Trophoblast cell (in vitro differentiated cells and primary cell): ENCODE measurements at regions not wholly inside any gene's neighbourhood (a gene's known extent, or its start where the extent isn't known, plus 50 kb on each side); places are given as distances from the start of the nearest gene placed in this dataset.

Source experiments
- DNase-seq, 2 donors: peaks; one replicate each; pipeline ENCODE4 v3.0.0-alpha.2; 2016
- H2AFZ ChIP-seq: 2 replicates; pipeline ENCODE4 v1.6.1; 2013; ENCODE audit warnings: low read length, moderate library complexity, mild to moderate bottlenecking; ENCODE audit not compliant: insufficient read depth, poor library complexity
- H2AK5ac ChIP-seq: 2 replicates; pipeline ENCODE4 v1.6.1; 2013; ENCODE audit warnings: mild to moderate bottlenecking, low read length
- H2BK120ac ChIP-seq: 2 replicates; pipeline ENCODE4 v1.6.1; 2013; ENCODE audit warnings: low read length, mild to moderate bottlenecking, moderate library complexity; ENCODE audit not compliant: insufficient read depth, poor library complexity
- H2BK12ac ChIP-seq: 2 replicates; pipeline ENCODE4 v1.6.1; 2013; ENCODE audit warnings: mild to moderate bottlenecking, low read length, moderate library complexity
- H2BK5ac ChIP-seq: 2 replicates; pipeline ENCODE4 v1.6.1; 2013; ENCODE audit warnings: low read length, low read depth, moderate library complexity, mild to moderate bottlenecking; ENCODE audit not compliant: poor library complexity
- H3K14ac ChIP-seq: 2 replicates; pipeline ENCODE4 v1.6.1; 2013; ENCODE audit warnings: mild to moderate bottlenecking, low read length
- H3K18ac ChIP-seq: 2 replicates; pipeline ENCODE4 v1.6.1; 2013; ENCODE audit warnings: mild to moderate bottlenecking, low read length
- H3K23ac ChIP-seq: 2 replicates; pipeline ENCODE4 v1.6.1; 2013; ENCODE audit warnings: low read length
- H3K27ac ChIP-seq: 2 replicates; pipeline ENCODE4 v1.5.1; 2013; ENCODE audit warnings: low read depth, mild to moderate bottlenecking, inconsistent platforms, low read length, moderate library complexity
- H3K27me3 ChIP-seq: 2 replicates; pipeline ENCODE4 v1.6.1; 2013; ENCODE audit warnings: inconsistent platforms, mild to moderate bottlenecking, low read length, moderate library complexity; ENCODE audit not compliant: insufficient read depth
- H3K36me3 ChIP-seq, 2 experiments: 1 replicate in 1 of 2; 2 replicates in 1 of 2; pipeline ENCODE4 v1.6.1; 2013; ENCODE audit warnings: low read length in 2 of 2, mild to moderate bottlenecking in 2 of 2, moderate library complexity in 1 of 2; ENCODE audit not compliant: insufficient read depth in 2 of 2, control insufficient read depth in 1 of 2
- H3K4ac ChIP-seq: 2 replicates; pipeline ENCODE4 v1.6.1; 2013; ENCODE audit warnings: low read depth, mild to moderate bottlenecking, low read length, moderate library complexity
- H3K4me1 ChIP-seq, 2 experiments: 1 replicate in 1 of 2; 2 replicates in 1 of 2; pipeline ENCODE4 v1.6.1; 2013; ENCODE audit warnings: low read length in 2 of 2, mild to moderate bottlenecking in 2 of 2, moderate library complexity in 1 of 2; ENCODE audit not compliant: insufficient read depth in 2 of 2, control insufficient read depth in 1 of 2
- H3K4me2 ChIP-seq: 2 replicates; pipeline ENCODE4 v1.6.1; 2013; ENCODE audit warnings: inconsistent platforms, mild to moderate bottlenecking, low read length, moderate library complexity
- H3K4me3 ChIP-seq: 2 replicates; pipeline ENCODE4 v1.5.1; 2013; ENCODE audit warnings: mild to moderate bottlenecking, low read depth, low read length, inconsistent platforms
- H3K79me1 ChIP-seq: one replicate; pipeline ENCODE4 v1.6.1; 2013; ENCODE audit warnings: low read length
- H3K79me2 ChIP-seq: 2 replicates; pipeline ENCODE4 v1.6.1; 2013; ENCODE audit warnings: low read length, mild to moderate bottlenecking; ENCODE audit not compliant: control insufficient read depth, insufficient read depth, poor library complexity
- H3K9ac ChIP-seq: 2 replicates; pipeline ENCODE4 v1.6.1; 2013; ENCODE audit warnings: mild to moderate bottlenecking, low read length
- H3K9me3 ChIP-seq: 2 replicates; pipeline ENCODE4 v1.6.1; 2013; ENCODE audit warnings: low read depth, mild to moderate bottlenecking, control low read depth, inconsistent platforms, low read length; ENCODE audit not compliant: insufficient read depth
- H4K12ac ChIP-seq: 2 replicates; pipeline ENCODE4 v1.6.1; 2013; ENCODE audit warnings: low read depth, mild to moderate bottlenecking, low read length, moderate library complexity
- H4K8ac ChIP-seq: 2 replicates; pipeline ENCODE4 v1.6.1; 2013; ENCODE audit warnings: low read depth, mild to moderate bottlenecking, low read length, moderate library complexity
- H4K91ac ChIP-seq: one replicate; pipeline ENCODE4 v1.6.1; 2013; ENCODE audit warnings: low read depth, mild to moderate bottlenecking, low read length, moderate library complexity
- whole genome bisulfite sequencing: extraction: QIAGEN DNeasy Blood & Tissue Kit; methylation state at CpG from one replicate; pipeline ENCODE4 v1.1.7; 2013; ENCODE audit warnings: missing lambda C conversion rate; ENCODE audit not compliant: insufficient read length, insufficient coverage; ENCODE audit errors: extremely low coverage; 5-methylcytosine and 5-hydroxymethylcytosine counted together

DNA sequence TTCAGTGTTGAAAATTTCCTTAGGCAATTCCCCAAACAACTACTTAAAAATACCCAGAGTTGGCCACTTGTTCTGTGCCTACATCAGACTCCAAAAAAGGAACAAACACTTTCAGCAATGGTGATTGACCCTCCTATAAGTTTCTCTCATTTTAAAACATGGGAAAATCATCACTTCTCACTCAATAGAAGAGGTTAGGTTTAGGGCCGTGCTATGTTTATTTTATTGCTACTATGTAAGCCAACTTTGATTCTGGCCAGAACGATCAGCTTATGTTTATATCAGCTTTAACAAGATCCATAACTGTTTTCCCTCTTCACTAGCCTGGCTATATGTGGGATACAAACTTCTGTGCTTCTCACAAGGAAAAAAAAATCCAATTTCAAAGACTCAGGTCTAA is 133.1 kb downstream of the MTNR1A start:
- no peak overlapping the region for H3K4me2 ChIP-seq
- H3K79me2 ChIP-seq = no peaks in the 10 kb centered on the region
- no peaks in the 10 kb centered on the region for H3K9me3 ChIP-seq
- no peak overlapping the region for H3K27ac ChIP-seq
- no peak overlapping the region for H2AFZ ChIP-seq
- WGBS = no CpG with 5 or more reads among the region's 2 CpGs
- H4K8ac ChIP-seq = no peak overlapping the region
- H3K23ac ChIP-seq = no peak overlapping the region
- no peaks in the 10 kb centered on the region for H3K36me3 ChIP-seq
- H3K18ac ChIP-seq = no peak overlapping the region
- no peak overlapping the region for H3K4ac ChIP-seq
- H2BK120ac ChIP-seq = no peak overlapping the region
- H3K79me1 ChIP-seq = no peaks in the 10 kb centered on the region
- no peak overlapping the region for H2BK12ac ChIP-seq
- no peak overlapping the region for H4K12ac ChIP-seq
- H3K4me3 ChIP-seq = no peak overlapping the region
- H3K14ac ChIP-seq = no peak overlapping the region
- no peaks in the 10 kb centered on the region for H3K4me1 ChIP-seq
- H4K91ac ChIP-seq = no peak overlapping the region
- no peaks in the 10 kb centered on the region for H3K27me3 ChIP-seq
- H3K9ac ChIP-seq = no peak overlapping the region
- H2BK5ac ChIP-seq = no peak overlapping the region
- no peak for DNase-seq
- H2AK5ac ChIP-seq = no peak overlapping the region

DNA sequence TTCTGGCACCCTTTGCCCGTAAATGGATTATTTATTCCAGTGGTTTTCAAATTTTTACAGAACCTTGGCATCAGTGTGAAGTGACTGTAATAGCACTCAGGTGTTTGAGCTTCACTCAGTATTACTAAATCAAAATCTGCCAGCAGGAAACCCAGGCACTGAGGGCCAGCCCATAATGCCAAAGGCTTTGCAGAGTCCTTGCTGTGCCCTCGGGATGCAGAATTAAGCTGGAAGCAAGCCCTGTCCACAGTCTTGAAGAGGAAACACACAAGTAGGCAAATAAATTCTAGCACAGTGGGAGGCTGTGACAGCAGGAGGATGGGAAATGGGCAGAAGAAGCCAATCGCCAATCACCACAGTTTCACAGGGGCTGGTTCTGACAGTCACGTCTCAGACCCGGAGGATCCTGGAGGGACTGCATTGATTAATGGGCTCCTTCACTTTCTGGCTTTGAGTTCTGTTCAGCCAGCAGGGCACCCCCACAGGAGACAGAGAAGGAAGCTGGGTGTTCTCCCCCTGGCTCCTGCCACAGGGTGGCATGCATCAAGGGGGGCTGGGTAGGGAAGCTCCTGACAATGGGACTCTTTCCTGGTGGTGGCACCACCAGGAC is 138.8 kb downstream of the MTNR1A start:
- Histone ChIP-seq H3K4me2 (no peak overlapping the region), H4K91ac (no peak overlapping the region), H3K14ac (no peak overlapping the region), H3K79me1 (no peaks in the 10 kb centered on the region), H2BK5ac (no peak overlapping the region), H3K79me2 (no peaks in the 10 kb centered on the region), H2AK5ac (no peak overlapping the region), H3K4ac (no peak overlapping the region), H3K27me3 (no peaks in the 10 kb centered on the region), H3K23ac (no peak overlapping the region), H3K36me3 (no peaks in the 10 kb centered on the region), H4K12ac (no peak overlapping the region), H3K9me3 (no peaks in the 10 kb centered on the region), H3K4me3 (no peak overlapping the region), H4K8ac (no peak overlapping the region), H2BK120ac (no peak overlapping the region), H2AFZ (no peak overlapping the region), H2BK12ac (no peak overlapping the region), H3K4me1 (no peaks in the 10 kb centered on the region), H3K18ac (no peak overlapping the region), H3K27ac (no peak overlapping the region), H3K9ac (no peak overlapping the region)
- WGBS = no CpG with 5 or more reads among the region's 5 CpGs
- no peak for DNase-seq

DNA sequence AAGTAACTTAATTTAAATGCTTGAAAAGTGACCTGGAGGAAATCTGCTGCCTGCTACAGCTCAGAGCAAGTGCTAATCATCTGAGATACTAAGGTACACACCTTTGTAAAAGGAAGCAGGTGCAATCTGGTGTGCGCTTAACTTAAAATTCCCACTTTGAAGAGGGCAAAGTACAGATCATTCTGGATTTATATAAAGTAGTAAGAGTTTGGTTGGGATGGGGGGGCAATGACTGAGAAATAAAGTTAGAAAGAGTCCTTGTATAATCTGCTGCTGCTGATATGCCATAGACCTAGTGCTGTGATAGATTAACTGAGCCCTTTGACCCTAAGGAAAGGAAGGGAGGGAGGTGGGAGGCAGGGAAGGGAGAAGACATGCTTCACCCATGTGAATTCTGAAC is 141.0 kb downstream of the MTNR1A start:
- H4K8ac ChIP-seq = no peak overlapping the region
- H3K14ac ChIP-seq = no peak overlapping the region
- H3K79me1 ChIP-seq = no peaks in the 10 kb centered on the region
- no peaks in the 10 kb centered on the region for H3K9me3 ChIP-seq
- DNase-seq = no peak
- H3K27me3 ChIP-seq = no peaks in the 10 kb centered on the region
- H2BK120ac ChIP-seq = no peak overlapping the region
- no peak overlapping the region for H4K12ac ChIP-seq
- H3K36me3 ChIP-seq = no peaks in the 10 kb centered on the region
- no peak overlapping the region for H3K4ac ChIP-seq
- no peak overlapping the region for H3K4me3 ChIP-seq
- no peak overlapping the region for H3K23ac ChIP-seq
- no peak overlapping the region for H2BK5ac ChIP-seq
- H3K18ac ChIP-seq = no peak overlapping the region
- H3K4me2 ChIP-seq = no peak overlapping the region
- no peaks in the 10 kb centered on the region for H3K79me2 ChIP-seq
- H2BK12ac ChIP-seq = no peak overlapping the region
- H2AK5ac ChIP-seq = no peak overlapping the region
- H4K91ac ChIP-seq = no peak overlapping the region
- no peak overlapping the region for H3K9ac ChIP-seq
- no peak overlapping the region for H3K27ac ChIP-seq
- no peak overlapping the region for H2AFZ ChIP-seq
- WGBS = no CpG with 5 or more reads among the region's 1 CpG
- H3K4me1 ChIP-seq = no peaks in the 10 kb centered on the region

GRCh38 chr4:186405957-186406356 is 140.0 kb downstream of the F11 start:
- Histone ChIP-seq H3K9ac (no peak overlapping the region), H4K12ac (no peak overlapping the region), H3K4ac (no peak overlapping the region), H3K79me1 (no peaks in the 10 kb centered on the region), H2AK5ac (no peak overlapping the region), H3K4me1 (no peaks in the 10 kb centered on the region), H4K8ac (no peak overlapping the region), H3K4me3 (peak overlapping the region; percentile 41), H4K91ac (no peak overlapping the region), H2AFZ (no peak overlapping the region), H3K4me2 (no peak overlapping the region), H3K27me3 (no peaks in the 10 kb centered on the region), H3K23ac (no peak overlapping the region), H3K36me3 (no peaks in the 10 kb centered on the region), H2BK5ac (no peak overlapping the region), H3K27ac (no peak overlapping the region), H3K18ac (no peak overlapping the region), H3K79me2 (no peaks in the 10 kb centered on the region), H2BK12ac (no peak overlapping the region), H2BK120ac (no peak overlapping the region), H3K14ac (no peak overlapping the region), H3K9me3 (peaks cover 5% of the 10 kb centered on the region)
- no peak for DNase-seq
- WGBS = no CpG with 5 or more reads among the region's 12 CpGs
